ENCODE measurements at regions not wholly inside any gene's neighbourhood (a gene's known extent, or its start where the extent isn't known, plus 50 kb on each side); places are given as distances from the start of the nearest gene placed in this dataset.
A peak's percentile ranks its signal among the peaks of the same experiment; 100 is the strongest.
"Not testable (repeated sequence)": the region's sequence is repeated elsewhere in the genome, so short reads cannot be mapped to it uniquely, and the experiment has no call there.

DNA sequence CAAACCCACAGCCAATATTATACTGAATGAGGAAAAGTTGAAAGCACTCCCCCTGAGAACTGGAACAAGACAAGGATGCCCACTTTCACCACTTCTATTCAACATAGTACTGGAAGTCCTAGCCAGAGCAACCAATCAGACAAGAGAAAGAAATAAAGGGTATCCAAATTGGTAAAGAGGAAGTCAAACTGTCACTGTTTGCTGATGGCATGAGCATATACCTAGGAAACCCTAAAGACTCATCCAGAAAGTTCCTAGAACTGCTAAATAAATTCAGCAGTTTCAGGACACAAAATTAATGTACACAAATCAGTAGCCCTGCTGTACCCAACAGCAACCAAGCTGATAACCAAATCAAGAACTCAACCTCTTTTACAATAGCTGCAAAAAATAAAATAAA, 220.0 kb downstream of the SYK start:
- not testable (repeated sequence) for DNase-seq

DNA sequence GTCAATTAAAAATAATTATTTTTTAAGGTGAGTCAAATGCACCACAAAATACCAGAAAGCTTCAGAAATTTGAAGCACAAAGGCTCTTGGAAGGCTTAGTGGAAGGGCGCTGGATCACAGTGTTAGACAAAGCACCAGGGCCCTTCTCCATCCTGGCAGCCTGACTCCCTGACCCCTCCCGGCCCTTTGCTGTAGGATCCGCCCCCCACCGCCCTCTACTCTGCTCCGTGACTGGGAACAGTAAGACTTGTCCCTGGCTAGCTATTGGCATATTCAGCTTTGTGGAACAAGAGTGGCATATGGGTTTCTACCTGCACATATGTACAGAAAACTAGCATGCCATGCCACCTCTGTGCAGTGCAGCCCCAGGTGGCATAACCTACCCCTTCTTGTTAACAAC, 222.1 kb downstream of the SYK start:
- DNase-seq, result no peak

DNA sequence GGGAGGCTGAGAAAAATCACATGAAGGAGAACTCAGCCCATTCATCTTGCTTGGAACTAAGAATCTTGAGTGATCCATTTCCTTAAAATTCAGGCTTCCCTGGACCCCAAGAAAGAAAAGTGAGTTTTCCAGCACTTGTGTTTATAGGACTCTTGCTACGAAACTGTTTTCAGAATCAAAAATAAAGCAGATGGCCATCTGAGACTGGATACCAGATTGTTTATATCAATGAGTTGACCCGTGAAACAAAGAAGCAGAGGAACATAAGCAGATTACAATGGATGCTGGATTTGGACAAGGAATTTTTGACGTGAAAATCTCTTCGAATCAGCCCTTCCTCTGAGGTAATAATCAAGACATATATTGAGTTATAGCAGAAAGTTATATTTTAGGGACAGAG, 223.2 kb downstream of the SYK start:
- no peak for DNase-seq

DNA sequence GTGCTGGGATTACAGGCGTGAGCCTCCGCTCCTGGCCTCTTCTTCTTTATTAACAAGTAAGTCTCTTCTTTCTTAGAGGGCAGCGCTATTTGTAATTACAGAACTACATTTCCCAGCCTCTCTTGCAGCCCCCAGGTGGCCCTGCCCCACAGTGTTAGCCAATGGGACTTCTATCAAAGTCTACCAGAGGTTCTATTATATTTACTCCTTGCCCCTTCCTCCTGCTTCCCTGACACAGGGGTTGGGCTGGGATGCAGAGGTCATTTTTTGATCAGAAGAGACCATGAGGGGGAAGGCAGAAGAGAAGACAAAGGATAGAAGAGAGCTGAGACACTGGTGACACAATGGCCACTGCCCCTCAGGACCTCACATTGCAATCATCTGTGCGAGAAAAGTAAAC, 224.2 kb downstream of the SYK start:
- no peak for DNase-seq

DNA sequence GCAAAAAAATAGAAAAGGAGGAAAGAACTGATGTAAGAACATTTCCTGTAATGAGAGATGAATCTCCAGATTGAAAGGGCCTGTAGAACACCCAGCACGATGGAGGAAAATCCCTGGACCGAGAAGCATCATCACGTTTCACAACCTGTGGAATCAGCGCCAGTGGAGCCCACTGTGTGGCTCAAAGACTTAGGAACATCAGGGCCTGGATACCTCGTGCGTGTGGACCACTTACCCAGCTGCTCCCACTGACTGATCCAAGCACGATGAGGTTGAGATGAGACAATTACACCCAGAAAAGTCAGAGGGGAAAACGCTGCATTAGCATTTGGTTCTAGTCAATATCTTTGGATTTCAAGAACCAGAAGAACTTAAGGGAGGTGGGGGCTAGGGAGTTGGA, 224.6 kb downstream of the SYK start:
- DNase-seq, result no peak

GRCh38 chr9:91027005-91027404, 225.4 kb downstream of the SYK start:
- no peak for DNase-seq

DNA sequence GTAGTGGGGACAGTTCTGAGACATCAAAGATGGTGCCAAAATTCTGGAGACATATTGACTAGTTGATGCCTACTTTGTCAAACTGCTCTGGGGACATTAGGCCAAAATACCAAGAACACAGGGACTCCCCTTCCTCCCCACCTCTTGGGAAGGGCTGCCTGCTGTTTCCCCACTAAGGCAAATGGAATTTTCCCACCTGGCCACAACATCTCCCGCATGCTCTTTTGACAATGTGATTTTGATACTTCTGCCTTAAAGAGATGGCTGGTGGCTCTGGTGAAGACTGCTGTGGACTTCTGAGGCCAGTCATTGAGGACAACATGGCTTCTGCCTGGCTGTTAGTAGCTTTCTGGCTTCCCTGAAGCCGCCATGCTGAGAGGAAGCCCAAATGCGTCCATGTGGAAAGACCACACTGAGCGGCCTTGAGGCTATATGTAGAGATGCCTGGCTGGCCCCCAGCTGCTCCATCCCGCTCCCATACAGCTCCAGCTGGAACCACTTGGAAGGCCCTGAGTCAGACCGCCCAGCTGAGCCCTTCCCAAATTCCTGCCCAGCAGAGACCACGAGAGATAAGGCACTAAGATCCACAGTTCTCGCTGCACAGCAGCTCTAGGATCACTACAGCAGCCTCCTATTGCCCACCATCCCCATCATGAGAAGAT, 226.7 kb downstream of the SYK start:
- DNase-seq, result no peak

DNA sequence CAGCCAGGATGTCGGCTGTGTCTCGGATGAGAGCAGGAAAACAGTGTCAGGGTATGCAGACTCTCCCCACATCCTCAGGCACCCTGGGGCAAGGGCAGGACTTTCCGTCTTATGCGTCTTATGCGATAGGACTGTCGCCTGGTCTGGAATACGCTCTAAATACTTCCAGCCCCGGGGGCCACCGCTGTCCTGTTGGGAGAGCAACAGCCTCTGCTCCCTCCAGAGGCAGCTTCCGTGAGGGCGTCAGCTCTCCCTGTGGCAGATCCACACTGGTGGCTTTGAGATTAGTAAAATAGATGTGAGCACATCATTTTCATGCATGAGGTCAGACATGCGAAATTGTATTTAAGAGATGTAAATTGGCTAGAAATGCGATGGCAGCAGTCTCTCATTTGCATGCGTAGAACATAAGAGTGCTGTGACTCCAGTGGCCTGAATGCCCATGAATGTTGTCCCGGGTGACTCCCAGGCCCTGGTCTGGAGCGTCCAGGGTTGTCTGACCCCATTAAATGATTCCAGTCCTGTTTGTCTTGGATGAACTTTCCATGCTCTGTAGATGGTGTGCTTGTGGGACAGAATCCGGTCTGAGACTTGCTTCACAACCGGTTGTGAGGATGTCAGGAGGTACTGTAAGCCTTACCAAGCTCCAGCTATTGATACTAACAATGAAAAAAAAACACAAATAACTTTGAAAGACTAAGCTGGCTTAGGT, 228.2 kb downstream of the SYK start:
- no peak for DNase-seq

DNA sequence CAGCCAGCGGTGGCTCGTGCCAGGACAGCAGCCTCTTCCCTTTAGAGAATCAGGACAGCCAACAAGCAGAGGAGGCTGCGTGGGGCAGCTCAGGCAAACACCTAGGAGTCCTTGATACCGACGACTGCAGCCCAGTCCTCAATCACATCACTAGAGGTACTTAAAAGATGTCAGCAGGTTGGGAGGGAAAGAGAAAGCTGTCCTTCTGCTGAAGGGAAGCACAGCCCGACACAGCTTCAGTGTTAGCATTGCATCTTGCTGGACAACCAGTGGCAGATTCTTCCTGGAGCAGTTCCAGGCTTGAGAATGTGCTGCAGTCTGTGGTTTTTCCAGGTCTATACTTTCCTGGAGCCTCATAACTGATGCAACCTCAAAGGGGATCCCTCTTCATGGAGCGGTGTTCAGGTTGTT, 230.5 kb downstream of the SYK start:
- no peak for DNase-seq

- no peak for DNase-seq
These were observed 231.7 kb downstream of the SYK start for GRCh38 chr9:91033270-91033669.

- no peak for DNase-seq
These were observed 232.2 kb downstream of the SYK start for GRCh38 chr9:91033797-91034196.

GRCh38 chr9:91034521-91034920, 232.9 kb downstream of the SYK start:
- no peak for DNase-seq

DNA sequence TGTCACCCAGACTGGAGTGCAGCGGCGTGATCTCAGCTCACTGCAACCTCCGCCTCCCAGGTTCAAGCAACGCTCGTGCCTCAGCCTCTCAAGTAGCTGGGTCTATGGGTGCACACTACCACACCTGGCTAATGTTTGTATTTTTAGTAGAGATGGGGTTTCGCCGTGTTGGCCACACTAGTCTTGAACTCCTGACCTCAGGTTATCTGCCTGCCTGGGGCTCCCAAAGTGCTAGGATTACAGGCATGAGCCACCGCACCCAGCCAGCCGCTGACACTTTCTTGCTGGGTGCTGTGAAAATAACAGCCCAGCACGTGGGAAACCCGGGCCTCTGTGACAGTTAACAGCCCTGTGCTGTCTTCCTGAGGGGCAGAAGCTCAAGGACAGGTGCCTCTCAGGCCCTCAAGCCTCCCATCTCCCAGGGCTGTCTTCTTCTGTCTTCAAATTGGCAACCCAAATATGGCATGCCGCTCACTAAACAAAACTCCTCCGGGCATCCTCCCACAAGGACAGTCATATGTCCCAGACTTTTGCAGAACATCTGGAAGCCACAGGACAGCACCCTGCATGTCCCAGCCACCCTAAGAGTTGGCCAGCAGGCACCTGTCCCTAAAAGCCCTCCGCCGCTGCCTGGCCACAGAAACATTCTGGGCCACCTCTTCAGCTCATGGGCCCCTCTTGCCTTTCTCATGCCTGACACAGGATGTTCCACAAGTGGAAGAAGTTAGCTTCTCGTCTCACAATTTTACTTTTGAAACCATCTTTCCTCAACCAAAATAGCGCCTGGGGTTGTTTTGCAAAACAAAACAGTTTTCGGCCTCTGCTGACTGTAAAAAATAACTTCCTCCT, 233.6 kb downstream of the SYK start:
- no peak for DNase-seq

GRCh38 chr9:91035825-91036208, 234.2 kb downstream of the SYK start:
- no peak for DNase-seq

DNA sequence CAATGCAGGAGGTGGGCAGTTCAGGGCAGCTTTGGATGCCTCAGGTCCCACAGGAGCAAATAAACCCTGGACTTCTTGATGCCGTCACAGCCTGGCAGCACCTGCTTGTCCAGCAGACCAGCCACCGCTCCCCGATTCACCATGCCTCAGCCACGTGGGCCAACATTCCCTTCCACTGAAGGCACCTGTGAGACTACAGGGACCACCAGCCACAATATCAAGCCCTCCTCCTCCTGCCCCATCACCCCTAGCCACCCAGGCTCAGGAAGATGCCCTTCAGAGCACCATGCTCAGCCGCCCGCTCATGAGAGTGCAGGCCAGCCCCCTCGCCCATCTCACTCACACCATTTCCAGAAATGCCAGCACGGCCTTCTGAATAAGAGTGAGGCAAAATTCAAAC, 234.7 kb downstream of the SYK start:
- DNase-seq, result no peak

DNA sequence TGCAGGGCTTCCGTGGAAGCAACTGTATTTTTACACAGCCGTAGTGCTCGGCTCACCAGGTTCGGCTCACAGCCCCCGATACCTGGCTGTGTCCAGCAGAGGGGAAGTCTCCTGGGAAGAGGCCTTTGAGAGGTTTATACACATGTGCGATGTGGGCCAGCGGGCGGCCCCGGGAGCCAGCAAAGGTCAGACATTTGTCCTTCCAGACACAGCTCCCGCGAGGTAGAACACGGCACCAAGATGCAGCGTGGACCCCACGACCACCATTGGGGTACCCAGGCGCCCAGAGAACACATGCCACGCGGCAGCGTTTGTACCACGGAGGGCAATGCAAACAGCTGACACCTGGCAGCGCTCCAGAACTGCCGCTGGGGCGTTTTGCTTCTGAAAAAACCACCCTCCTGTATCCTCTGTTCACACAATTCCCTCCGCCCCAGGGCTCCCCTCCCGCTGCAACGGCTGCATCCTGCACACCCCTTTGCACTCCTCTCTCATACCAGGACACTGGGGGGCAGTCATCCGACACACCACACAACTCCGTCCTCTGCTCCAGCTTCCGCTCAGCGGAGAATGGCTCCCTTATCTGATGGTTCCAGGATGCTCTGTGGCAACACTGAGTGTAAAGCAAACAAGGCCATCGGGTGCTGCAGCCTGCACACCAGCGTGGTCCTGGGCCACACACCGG, 235.3 kb downstream of the SYK start:
- DNase-seq, result peak in 54 of 56 donors; percentile 10 to 88 (median 61)

- peak in 3 of 56 donors; percentile 4 to 57 (median 34) for DNase-seq
These were observed 236.2 kb downstream of the SYK start for GRCh38 chr9:91037511-91038482.

- DNase-seq, result no peak
These were observed 237.0 kb downstream of the SYK start for GRCh38 chr9:91038483-91039124.

- DNase-seq, result no peak
These were observed 237.7 kb downstream of the SYK start for GRCh38 chr9:91039125-91039834.

DNA sequence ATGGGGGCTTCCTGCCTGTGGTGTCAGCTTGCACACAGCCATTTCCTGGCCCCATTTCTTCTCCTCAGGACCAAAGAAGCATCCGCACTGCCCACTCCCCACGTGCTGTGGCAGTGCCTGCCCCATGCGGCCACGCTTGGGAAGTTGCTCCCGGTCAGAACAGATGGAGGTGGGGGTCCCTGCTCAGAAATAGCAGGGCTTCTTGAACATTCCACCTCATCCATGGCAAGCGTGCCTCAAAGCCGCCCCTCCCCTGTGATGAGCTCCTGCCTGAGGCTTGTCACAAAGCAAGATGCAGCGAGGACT, 238.2 kb downstream of the SYK start:
- no peak for DNase-seq
